HepG2 (cell line): ENCODE measurements at regions not wholly inside any gene's neighbourhood (a gene's known extent, or its start where the extent isn't known, plus 50 kb on each side); places are given as distances from the start of the nearest gene placed in this dataset.
A peak's percentile ranks its signal among the peaks of the same experiment; 100 is the strongest.

ENCODE experiments used
- FOXA3 ChIP-seq: IDR thresholded peaks from 2 replicates; pipeline ENCODE4 v1.6.1; 2016; ENCODE audit warnings: missing genetic modification reagents, missing compliant biosample characterization
- FOXK1 ChIP-seq: sonication (generic); formaldehyde crosslinking; IDR thresholded peaks from 2 replicates; pipeline ENCODE4 v1.4.0; 2020; ENCODE audit warnings: low read depth, missing genetic modification reagents, borderline replicate concordance
- GATAD2A ChIP-seq: IDR thresholded peaks from 2 replicates; pipeline ENCODE4 v1.6.1; 2016
- HDAC1 ChIP-seq: sonication (generic); formaldehyde crosslinking; IDR thresholded peaks from 2 replicates; pipeline ENCODE4 v1.5.1; 2020; ENCODE audit warnings: mild to moderate bottlenecking, missing genetic modification reagents
- HDAC2 ChIP-seq: sonication (generic); formaldehyde crosslinking; IDR thresholded peaks from 2 replicates; pipeline ENCODE4 v1.4.0; 2020; ENCODE audit warnings: missing genetic modification reagents
- NFIB ChIP-seq: sonication (generic); formaldehyde crosslinking; IDR thresholded peaks from 2 replicates; pipeline ENCODE4 v1.9.0; 2021; ENCODE audit warnings: missing genetic modification reagents, mild to moderate bottlenecking, borderline replicate concordance
- RBFOX2 ChIP-seq: fragments of 200-400 bp; formaldehyde crosslinking; IDR thresholded peaks from 2 replicates; pipeline ENCODE4 v1.6.1; 2017; ENCODE audit warnings: low read depth, mild to moderate bottlenecking, low read length
- TMF1 ChIP-seq: sonication (generic); formaldehyde crosslinking; IDR thresholded peaks from 2 replicates; pipeline ENCODE4 v1.8.1; 2022; ENCODE audit warnings: low read depth, missing genetic modification reagents
- ZBTB8A ChIP-seq: sonication (generic); formaldehyde crosslinking; IDR thresholded peaks from 2 replicates; pipeline ENCODE4 v1.4.0; 2020; ENCODE audit warnings: mild to moderate bottlenecking, low read depth, missing genetic modification reagents, borderline replicate concordance
- ZNF33B ChIP-seq: sonication (generic); formaldehyde crosslinking; IDR thresholded peaks from 2 replicates; pipeline ENCODE4 v1.5.1; 2020; ENCODE audit warnings: mild to moderate bottlenecking, missing genetic modification reagents
- ZNF510 ChIP-seq: sonication (generic); formaldehyde crosslinking; IDR thresholded peaks from 2 replicates; pipeline ENCODE4 v1.4.0; 2020; ENCODE audit warnings: low read depth, mild to moderate bottlenecking, missing genetic modification reagents
- ZNF530 ChIP-seq: sonication (generic); formaldehyde crosslinking; IDR thresholded peaks from 2 replicates; pipeline ENCODE4 v1.5.0; 2020; ENCODE audit warnings: low read depth, mild to moderate bottlenecking, missing genetic modification reagents
- ZNF629 ChIP-seq: sonication (generic); formaldehyde crosslinking; conservative IDR thresholded peaks from 2 replicates; pipeline ENCODE4 v1.5.0; 2020; ENCODE audit warnings: missing genetic modification reagents
- TF ChIP-seq, protein P1 (sequence below): sonication (generic); formaldehyde crosslinking; IDR thresholded peaks from 2 replicates; pipeline ENCODE4 v1.9.0; 2021; ENCODE audit warnings: missing genetic modification reagents, mild to moderate bottlenecking, borderline replicate concordance
- TF ChIP-seq, protein P2 (sequence below): IDR thresholded peaks from 2 replicates; pipeline ENCODE4 v1.6.1; 2018; ENCODE audit warnings: missing genetic modification reagents
- TF ChIP-seq, protein P3 (sequence below): sonication (generic); formaldehyde crosslinking; IDR thresholded peaks from 2 replicates; pipeline ENCODE4 v1.8.0; 2022; ENCODE audit warnings: missing genetic modification reagents, low read depth, mild to moderate bottlenecking, borderline replicate concordance
- TF ChIP-seq, protein P4 (sequence below): sonication (generic); formaldehyde crosslinking; IDR thresholded peaks from 2 replicates; pipeline ENCODE4 v1.5.0; 2020; ENCODE audit warnings: mild to moderate bottlenecking, missing genetic modification reagents
- TF ChIP-seq, protein P5 (sequence below): sonication (generic); formaldehyde crosslinking; IDR thresholded peaks from 2 replicates; pipeline ENCODE4 v1.4.0; 2020; ENCODE audit warnings: missing genetic modification reagents

DNA sequence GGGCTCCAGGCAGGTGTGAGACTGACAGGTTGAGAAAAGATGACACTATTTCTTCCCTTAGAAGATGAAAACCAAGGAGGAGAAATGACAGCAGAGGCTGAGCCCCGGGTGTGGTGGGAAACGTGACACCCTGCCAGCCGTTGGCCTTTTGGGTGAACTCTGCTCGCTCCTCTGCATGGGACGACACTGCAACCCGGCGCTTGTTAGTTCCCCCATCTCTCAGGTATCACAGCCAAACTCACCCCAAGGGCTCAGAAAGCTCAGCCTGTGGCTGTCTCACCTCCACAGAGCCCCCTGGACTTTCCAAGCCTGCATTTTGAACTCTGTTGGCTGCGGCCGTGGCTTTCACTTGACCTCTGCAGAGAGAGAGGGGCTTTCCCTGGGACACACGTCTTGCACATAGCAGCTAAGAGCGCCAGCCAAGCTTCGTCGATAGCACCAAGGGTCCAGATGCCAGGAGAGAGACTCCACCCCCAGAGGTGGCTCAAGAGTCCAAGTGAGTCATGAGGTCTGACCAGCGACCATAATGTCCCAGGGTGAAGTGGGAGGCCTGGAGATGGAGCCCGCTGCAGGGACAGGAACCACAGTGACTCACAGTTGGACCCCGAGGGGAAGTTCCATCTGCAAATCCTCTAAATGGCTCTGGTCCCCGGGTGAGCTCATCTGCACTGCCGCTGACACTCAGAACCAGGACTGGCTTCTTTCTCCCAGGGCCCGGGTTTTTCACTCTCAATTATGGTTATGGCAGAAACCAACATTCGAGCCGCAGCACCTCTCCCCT, 301.9 kb downstream of the SOX9 start (continued):
- TF ChIP-seq, protein P1, sequence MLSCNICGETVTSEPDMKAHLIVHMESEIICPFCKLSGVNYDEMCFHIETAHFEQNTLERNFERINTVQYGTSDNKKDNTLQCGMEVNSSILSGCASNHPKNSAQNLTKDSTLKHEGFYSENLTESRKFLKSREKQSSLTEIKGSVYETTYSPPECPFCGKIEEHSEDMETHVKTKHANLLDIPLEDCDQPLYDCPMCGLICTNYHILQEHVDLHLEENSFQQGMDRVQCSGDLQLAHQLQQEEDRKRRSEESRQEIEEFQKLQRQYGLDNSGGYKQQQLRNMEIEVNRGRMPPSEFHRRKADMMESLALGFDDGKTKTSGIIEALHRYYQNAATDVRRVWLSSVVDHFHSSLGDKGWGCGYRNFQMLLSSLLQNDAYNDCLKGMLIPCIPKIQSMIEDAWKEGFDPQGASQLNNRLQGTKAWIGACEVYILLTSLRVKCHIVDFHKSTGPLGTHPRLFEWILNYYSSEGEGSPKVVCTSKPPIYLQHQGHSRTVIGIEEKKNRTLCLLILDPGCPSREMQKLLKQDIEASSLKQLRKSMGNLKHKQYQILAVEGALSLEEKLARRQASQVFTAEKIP = no peak
- TF ChIP-seq, protein P2, sequence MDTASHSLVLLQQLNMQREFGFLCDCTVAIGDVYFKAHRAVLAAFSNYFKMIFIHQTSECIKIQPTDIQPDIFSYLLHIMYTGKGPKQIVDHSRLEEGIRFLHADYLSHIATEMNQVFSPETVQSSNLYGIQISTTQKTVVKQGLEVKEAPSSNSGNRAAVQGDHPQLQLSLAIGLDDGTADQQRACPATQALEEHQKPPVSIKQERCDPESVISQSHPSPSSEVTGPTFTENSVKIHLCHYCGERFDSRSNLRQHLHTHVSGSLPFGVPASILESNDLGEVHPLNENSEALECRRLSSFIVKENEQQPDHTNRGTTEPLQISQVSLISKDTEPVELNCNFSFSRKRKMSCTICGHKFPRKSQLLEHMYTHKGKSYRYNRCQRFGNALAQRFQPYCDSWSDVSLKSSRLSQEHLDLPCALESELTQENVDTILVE (CRISPR knock-in tag) = no peak; the same call in 1 of the 2 replicates
- no peak for TF ChIP-seq ZNF33B (CRISPR knock-in tag)
- no peak for TF ChIP-seq ZNF629 (CRISPR knock-in tag)
- TF ChIP-seq, protein P3, sequence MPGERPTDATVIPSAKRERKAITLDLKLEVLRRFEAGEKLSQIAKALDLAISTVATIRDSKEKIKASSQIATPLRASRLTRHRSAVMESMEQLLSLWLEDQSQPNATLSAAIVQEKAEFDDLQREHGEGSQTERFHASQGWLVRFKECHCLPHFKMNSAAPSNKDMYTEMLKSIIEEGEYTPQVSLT (CRISPR knock-in tag) = no peak
- no peak for TF ChIP-seq ZNF510
- TF ChIP-seq RBFOX2 = peak; percentile 75
- peak; percentile 91 for TF ChIP-seq HDAC1 (CRISPR knock-in tag)
- no peak for TF ChIP-seq ZNF530 (CRISPR knock-in tag)
- peak; percentile 72 for TF ChIP-seq FOXA3 (CRISPR knock-in tag)
- peak; percentile 52; the same call in 1 of the 2 replicates for TF ChIP-seq FOXK1
- peak; percentile 83 for TF ChIP-seq HDAC2 (CRISPR knock-in tag)
- TF ChIP-seq ZBTB8A (CRISPR knock-in tag) = no peak
- no peak for TF ChIP-seq NFIB
- 0 out of 2 replicates have a peak, but pooled peaks have one; percentile 48 for TF ChIP-seq TMF1 (CRISPR knock-in tag)
- TF ChIP-seq, protein P4, sequence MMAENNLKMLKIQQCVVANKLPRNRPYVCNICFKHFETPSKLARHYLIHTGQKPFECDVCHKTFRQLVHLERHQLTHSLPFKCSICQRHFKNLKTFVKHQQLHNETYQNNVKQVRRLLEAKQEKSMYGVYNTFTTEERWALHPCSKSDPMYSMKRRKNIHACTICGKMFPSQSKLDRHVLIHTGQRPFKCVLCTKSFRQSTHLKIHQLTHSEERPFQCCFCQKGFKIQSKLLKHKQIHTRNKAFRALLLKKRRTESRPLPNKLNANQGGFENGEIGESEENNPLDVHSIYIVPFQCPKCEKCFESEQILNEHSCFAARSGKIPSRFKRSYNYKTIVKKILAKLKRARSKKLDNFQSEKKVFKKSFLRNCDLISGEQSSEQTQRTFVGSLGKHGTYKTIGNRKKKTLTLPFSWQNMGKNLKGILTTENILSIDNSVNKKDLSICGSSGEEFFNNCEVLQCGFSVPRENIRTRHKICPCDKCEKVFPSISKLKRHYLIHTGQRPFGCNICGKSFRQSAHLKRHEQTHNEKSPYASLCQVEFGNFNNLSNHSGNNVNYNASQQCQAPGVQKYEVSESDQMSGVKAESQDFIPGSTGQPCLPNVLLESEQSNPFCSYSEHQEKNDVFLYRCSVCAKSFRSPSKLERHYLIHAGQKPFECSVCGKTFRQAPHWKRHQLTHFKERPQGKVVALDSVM (CRISPR knock-in tag) = no peak
- TF ChIP-seq, protein P5, sequence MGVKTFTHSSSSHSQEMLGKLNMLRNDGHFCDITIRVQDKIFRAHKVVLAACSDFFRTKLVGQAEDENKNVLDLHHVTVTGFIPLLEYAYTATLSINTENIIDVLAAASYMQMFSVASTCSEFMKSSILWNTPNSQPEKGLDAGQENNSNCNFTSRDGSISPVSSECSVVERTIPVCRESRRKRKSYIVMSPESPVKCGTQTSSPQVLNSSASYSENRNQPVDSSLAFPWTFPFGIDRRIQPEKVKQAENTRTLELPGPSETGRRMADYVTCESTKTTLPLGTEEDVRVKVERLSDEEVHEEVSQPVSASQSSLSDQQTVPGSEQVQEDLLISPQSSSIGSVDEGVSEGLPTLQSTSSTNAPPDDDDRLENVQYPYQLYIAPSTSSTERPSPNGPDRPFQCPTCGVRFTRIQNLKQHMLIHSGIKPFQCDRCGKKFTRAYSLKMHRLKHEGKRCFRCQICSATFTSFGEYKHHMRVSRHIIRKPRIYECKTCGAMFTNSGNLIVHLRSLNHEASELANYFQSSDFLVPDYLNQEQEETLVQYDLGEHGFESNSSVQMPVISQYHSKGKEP (CRISPR knock-in tag) = no peak
- peak; percentile 94 for TF ChIP-seq GATAD2A (CRISPR knock-in tag)
